Prostate gland (tissue), 2 donors: ENCODE measurements at regions not wholly inside any gene's neighbourhood (a gene's known extent, or its start where the extent isn't known, plus 50 kb on each side); places are given as distances from the start of the nearest gene placed in this dataset.

Experiments
- POLR2A ChIP-seq: fragments of 450-650 bp; IDR thresholded peaks from one replicate; pipeline ENCODE4 v1.6.1; 2016; ENCODE audit warnings: antibody characterized with exemption, mild to moderate bottlenecking
- POLR2AphosphoS5 ChIP-seq: sonication (generic); formaldehyde crosslinking; IDR thresholded peaks from one replicate; pipeline ENCODE4 v1.6.1; 2017; ENCODE audit warnings: antibody characterized with exemption
- TF ChIP-seq, protein P1 (sequence below), 4 experiments: fragments of 200-600 bp in 2 of 4; fragments of 450-650 bp in 2 of 4; sonication (generic) in 2 of 4; IDR thresholded peaks; 1 replicate in 3 of 4; 2 replicates in 1 of 4; pipeline ENCODE4 v1.5.1; 2016 to 2019; ENCODE audit warnings: antibody characterized with exemption in 4 of 4, mild to moderate bottlenecking in 2 of 4, moderate library complexity in 2 of 4

- TF ChIP-seq, protein P1, sequence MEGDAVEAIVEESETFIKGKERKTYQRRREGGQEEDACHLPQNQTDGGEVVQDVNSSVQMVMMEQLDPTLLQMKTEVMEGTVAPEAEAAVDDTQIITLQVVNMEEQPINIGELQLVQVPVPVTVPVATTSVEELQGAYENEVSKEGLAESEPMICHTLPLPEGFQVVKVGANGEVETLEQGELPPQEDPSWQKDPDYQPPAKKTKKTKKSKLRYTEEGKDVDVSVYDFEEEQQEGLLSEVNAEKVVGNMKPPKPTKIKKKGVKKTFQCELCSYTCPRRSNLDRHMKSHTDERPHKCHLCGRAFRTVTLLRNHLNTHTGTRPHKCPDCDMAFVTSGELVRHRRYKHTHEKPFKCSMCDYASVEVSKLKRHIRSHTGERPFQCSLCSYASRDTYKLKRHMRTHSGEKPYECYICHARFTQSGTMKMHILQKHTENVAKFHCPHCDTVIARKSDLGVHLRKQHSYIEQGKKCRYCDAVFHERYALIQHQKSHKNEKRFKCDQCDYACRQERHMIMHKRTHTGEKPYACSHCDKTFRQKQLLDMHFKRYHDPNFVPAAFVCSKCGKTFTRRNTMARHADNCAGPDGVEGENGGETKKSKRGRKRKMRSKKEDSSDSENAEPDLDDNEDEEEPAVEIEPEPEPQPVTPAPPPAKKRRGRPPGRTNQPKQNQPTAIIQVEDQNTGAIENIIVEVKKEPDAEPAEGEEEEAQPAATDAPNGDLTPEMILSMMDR (IDR thresholded peaks at IDR 0.05) = no peak
- TF ChIP-seq POLR2A (no peak), POLR2AphosphoS5 (no peak)
Observed at GRCh38 chr2:175827856-175828255, 174.2 kb downstream of the LNPK start.
